ENCODE measurements at regions not wholly inside any gene's neighbourhood (a gene's known extent, or its start where the extent isn't known, plus 50 kb on each side); places are given as distances from the start of the nearest gene placed in this dataset.
"Not testable (repeated sequence)": the region's sequence is repeated elsewhere in the genome, so short reads cannot be mapped to it uniquely, and the experiment has no call there.

DNA sequence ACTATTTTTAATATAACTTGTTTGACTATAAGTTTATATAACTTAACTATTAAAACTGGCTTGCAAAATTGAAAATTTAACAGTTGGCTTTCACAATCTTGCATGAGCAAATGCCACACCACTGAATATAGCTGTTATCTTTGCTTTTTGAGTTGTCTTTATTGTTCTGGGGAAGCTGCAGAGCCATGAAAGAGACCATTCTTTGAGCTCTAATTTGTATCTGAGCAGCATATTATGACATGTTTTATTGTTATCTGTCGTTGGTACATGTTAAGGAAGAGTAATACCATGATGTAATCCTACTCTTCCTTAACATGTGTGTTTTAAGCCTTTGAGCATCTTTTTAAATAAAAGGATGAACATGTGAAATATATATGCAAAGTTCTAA is 97.1 kb upstream of the ANK2 start:
- DNase-seq, result no peak

DNA sequence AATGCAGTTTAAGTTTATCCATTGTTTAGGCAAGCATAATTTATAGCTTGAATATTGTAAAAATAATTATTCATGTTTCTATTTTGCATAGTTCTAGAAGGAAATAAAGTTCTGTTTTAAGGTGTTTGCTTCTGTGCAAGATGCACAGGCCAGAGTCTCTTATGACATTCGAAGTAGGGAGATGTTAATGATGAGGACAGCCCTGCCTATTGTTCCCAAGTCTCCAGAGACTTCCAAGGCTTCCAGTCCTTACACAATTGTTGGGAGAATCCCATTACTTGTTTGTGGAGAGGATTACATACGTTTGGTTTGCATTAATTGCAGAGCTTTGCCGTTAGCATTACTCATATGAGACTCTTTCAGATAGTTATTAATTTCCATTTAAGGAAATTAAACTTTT is 96.2 kb upstream of the ANK2 start:
- DNase-seq, result no peak

DNA sequence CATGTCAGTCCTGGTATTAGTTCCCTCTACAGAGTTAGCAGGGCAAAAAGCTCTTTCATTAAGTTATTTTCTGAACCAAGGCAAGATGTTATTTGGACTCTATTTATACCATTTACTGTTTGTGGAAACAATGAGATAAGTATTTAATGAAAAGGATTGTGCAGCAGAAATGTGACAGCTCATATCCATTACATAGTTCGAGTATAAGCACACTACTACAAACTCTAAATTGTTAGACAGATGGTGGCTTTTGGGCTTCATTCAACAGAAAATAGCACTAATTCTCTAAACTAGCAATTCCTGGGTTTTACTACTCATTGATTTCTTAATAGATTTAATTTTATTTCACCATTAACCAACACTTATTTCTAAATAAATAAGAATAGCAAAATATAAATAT is 95.2 kb upstream of the ANK2 start:
- DNase-seq, result no peak

DNA sequence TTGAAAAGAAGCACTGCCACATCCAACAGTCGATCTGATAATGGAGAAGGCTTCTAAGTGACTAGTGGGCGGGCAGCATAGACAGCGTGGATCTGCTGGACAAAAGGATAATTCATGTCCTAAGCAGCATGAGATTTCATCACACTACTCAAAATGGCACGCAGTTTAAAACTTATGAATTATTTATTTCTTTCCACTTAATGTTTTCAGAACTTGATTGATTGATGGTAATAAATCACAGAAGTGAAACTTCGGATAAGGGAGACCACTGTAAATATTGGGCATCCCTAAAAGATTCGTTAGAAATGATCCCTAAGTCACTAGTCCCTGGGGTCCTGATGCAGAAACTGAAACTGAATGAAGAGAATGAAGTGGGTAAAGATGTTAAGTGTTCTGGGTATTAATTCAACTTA is 93.0 kb upstream of the ANK2 start:
- DNase-seq, result no peak

DNA sequence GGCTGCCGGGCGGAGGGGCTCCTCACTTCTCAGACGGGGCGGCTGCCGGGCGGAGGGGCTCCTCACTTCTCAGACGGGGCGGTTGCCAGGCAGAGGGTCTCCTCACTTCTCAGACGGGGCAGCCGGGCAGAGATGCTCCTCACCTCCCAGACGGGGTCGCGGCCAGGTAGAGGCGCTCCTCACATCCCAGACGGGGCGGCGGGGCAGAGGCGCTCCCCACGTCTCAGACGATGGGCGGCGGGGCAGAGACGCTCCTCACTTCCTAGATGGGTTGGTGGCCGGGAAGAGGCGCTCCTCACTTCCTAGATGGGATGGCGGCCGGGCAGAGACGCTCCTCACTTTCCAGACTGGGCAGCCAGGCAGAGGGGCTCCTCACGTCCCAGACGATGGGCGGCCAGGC is 91.7 kb upstream of the ANK2 start:
- not testable (repeated sequence) for DNase-seq

DNA sequence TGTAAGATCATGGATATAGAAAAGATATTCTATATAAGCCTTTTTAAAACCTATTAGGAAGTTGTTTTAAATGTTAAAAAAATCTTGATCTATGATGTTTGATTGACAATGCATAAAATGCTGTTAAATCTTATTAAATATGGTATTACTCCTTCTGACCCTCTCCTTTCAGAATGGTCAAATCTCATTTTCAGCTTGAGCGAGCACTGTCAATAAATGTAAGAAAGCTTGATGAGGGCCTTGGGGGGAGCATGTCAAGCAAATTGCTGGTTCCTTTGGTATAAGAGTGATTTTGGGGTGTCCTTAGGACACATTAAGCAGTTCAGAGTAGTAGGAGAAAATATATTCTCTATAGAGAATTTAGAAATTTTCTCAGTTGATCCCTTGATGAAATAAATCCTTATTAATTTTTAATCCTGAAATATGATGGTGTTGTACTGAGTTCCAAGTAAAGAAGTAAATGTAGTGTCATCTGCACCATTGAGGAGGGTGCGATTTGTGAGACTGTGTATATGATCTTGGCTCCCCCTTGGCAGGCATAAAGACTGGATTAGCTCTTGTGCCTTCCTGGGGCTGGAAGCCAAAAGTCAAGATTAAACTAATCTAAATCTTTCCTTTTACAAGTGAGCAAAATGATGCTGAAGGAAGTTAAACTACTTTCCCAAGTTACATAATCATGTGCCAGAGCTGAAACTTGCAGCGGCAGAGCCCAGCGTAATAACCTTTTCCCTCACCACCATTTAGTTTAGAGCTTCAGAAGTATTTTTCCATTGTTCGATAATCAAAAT is 82.6 kb upstream of the ANK2 start:
- DNase-seq, result no peak

DNA sequence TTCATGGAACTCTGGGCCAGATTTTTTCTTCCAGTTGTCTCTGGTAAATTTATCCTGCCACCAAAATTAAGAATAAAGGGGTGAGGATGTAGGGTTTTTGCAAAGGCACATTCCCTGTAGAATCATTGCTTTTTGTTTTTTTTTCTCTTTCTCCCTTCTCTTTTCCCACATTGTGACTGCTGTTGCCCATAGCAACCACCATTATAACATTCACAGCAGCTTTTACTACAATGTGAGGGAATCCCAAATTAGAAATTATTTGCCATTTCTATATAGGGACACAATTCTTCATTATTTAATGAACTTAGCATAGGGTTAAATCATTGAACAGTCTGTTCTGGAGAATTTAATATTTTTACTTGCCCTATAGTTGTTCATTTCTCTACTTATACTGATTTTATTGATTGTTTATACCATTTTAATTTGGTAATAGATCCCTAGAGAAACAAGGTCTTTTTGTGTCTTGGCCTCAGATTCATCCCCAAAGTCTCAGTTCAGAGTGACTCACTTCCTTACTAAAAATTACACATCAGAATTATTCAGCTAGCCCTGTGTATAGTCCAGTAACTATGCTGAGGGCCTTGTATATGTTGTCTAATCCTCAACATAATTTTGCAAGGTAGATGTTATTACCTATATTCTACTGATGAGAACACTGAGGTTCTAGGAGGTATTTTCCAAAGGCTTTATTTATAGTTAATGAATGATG is 80.8 kb upstream of the ANK2 start:
- peak; percentile 45 for DNase-seq

DNA sequence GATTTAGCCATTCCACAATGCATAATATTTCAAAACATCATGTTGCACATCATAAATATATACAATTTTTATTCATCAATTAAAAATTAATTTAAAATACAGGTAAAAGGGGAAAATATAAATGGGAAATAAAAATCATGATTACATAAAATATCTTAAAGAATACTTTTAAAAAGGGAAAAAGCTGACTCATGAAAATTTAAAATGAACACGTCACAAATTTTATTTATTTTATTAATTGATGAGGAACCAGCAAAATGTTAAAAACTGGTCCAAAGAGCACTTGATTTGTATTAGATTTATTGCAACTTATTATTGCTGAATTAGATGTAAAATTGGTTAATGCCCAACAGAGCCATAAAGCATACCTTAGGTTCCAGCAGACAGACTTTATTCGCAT is 78.5 kb upstream of the ANK2 start:
- no peak for DNase-seq

DNA sequence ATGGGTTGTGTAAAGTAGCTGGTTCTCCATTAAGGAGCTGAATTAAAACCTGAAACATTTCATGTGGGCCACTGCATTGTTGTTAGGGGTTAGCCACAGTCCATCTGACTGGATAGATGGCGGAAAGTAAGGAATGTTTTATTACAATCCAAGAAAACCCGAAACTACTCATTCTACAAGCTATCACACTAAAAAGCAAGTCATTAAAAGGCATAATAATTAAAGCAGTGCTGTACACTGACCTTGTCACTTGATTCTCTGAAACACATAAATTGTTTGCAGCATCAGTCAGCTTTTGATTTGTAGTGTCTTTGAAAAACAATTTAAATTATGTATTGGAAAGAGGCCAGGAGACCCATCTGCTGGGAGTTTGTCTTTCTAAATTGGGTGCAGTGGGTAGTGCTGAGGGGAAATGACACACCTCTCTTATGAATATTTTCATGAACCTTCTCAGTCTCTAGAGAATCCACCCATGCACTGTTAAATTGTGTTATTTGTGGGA is 75.7 kb upstream of the ANK2 start:
- no peak for DNase-seq

DNA sequence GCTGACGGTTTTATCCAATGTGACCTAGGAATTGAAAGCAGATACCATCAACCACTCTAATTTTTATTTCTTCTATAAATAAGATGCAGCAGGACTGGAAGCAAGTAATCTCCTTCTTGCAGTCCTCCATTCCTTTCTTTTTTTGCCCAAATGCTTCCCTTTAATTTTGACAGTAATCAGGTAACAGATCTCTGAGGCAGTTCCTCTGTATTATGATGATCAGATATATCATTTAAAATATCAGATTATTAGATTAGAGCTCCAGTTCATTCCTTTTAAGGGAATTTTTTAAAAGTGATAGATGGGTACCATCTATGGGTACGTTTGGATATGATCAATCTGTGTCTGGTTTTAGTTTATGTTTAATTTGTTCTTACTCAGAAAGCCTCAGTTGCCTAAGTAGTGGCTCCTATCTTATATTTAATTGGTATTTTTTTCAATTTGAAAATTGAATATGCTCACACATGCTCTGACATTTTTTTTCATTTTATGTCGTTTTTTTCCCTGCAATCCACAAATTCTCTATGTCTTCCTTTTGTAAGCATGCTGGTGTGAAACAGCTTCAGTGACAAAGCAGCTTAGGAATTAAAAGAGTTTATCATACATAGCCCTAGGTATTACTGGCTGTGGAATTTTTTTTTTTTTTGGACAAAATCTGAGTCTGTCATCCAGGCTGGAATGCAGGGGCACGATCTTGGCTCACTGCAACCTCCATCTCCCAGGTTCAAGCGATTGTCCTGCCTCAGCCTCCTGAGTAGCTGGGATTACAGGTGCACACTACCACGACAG is 73.7 kb upstream of the ANK2 start:
- peak; percentile 2 for DNase-seq

DNA sequence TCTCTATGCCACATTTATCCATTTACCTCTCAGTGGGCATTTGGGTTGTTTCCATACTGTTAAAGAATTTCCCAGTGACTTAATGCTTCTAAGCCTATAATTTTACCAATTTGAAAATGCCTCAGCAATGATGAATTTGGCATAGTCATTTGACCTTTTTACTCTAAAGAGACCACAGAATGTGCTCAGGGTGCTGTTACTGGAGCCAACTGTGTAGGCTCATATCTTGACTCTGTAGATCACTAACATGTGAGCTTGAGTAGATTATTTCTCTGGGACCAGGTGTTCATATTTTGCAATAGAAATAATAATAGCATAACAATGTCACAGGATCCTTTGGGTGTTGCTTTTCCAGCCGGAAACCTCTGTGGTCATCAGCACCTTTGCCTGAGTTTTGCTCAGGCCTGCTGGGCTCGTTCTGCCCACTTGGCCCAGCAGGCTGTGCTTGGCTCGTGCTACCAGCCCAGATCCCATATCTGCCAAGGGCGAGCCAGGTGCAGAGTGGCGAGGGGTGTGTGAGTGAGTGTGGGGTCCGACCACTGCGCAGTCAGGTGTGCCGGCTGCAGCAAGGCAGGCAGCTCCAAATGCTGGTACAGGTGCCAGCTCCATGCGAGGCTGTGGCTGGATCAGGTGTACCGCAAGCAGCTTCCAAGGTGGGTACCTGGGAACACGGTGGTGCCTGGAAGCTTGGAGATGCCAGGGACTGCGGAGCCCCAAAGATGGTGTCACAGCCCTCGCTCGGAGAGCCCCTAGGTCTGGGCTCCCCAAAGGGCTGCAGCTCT is 70.6 kb upstream of the ANK2 start:
- DNase-seq, result peak; percentile 77

DNA sequence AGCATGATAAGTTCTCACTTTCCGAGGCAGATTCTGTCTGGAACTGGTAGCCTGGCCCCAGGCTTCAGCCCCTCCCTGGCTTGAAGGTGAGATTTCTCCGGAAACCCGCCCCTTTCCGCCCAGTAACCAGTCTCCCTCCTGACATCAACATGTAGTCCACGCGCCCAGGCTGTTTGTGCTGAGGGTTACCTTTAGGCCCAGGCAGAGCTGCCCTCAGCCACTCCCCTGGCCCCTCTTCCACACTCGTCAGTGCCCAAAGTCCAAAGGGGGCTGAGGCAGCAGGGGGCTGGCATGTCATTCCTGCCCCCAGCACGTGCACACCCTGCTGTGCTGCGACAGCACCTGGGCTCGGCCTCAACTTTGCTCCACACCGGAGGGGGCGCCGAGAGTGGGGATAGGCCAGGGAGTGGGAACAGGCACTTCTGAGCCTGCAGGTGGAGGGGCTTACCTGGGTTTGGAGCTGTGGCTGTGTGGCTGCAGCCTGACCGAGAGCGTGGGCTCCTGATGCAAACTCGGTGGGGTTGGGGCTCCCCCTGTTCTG is 69.5 kb upstream of the ANK2 start:
- no peak for DNase-seq

DNA sequence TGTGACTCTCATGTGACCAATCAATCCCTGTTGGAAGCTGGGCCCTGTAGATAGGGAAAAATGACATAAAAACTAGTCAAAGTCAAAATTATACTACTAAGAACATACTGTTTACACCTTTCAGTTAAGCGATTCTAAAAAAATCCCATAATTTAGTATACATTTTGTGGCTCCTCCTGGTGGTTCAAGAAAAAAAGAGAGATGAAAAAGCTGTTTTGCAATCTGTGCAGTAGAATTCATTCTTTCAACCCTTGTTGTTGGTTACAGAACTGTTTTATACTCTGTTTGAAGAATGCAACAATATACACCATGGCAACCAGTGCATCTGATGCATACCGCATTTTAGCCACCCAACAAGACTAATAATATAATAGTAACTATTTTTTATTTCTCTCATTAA is 66.8 kb upstream of the ANK2 start:
- DNase-seq, result peak; percentile 16

DNA sequence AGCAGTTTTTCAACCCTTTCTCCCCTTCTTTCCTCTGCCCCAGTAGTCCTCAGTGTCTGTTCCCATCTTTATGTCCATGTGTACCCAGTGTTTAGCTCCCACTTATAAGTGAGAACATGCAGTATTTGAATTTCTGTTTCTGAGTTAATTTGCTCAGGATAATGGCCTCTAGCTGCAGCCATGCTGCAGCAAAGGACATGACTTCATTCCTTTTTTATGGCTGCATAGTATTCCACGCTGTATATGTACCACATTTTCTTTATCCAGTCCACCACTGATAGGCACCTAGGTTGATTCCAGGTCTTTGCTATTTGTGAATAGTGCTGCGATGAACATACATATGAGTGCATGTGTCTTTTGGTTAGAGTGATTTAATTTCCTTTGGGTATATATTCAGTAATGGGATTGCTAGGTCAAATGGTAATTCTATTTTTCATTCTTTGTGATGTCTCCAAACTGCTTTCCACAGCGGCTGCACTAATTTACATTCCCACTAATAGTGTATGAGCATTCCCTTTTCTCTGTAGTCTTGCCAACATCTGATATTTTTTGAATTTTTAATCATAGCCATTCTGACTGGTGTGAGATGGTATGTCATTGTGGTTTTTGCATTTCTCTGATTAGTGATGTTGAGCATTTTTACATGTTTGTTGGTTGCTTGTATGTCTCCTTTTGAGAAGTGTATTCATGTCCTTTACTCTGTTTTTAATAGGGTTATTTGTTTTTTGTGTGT is 54.6 kb upstream of the ANK2 start:
- no peak for DNase-seq

Measured in HCEC 1CT (cell line).